ENCODE measurements at regions not wholly inside any gene's neighbourhood (a gene's known extent, or its start where the extent isn't known, plus 50 kb on each side); places are given as distances from the start of the nearest gene placed in this dataset.

DNA sequence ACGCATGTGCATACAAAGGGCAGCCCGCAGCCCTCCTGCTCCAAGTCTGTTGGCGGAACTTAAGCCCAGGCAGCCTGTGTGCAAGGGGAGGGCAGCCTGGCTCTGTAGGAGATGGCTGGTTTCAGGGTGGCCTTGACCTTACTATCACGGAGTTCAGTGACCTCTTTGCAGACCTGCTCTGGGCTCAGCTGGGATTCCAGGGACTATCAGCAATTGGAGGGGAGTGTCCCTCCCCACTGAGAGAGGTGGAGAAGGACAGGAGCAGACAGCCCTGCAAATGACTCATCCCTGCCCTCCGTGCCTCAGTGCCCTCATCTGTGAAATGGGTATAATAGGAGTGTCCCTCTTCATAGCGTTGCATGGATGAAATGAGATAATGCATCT is 66.2 kb upstream of the DLK1 start:
- no peak for DNase-seq
- intact Hi-C loops (cut with micrococcal nuclease) = no loop called here
- ChIA-PET CTCF (interaction anchor here (1.1 to 6.8 kb wide), 2 partner anchors 15 to 248 kb away, joined by 3 to 58 read pairs; no protein-coding TSS in a partner anchor), POLR2A (no interaction called here)
- no peaks in the 10 kb centered on the region for H3K36me3 Mint-ChIP-seq
- no peak overlapping the region for H3K4me3 Mint-ChIP-seq
- H3K9me3 Mint-ChIP-seq = no peaks in the 10 kb centered on the region
- peaks cover 14% of the 10 kb centered on the region for H3K27me3 Mint-ChIP-seq
- H3K4me1 Mint-ChIP-seq (ENCODE audit: low read depth) = peaks cover 2% of the 10 kb centered on the region
- H3K27ac Mint-ChIP-seq = no peak overlapping the region

DNA sequence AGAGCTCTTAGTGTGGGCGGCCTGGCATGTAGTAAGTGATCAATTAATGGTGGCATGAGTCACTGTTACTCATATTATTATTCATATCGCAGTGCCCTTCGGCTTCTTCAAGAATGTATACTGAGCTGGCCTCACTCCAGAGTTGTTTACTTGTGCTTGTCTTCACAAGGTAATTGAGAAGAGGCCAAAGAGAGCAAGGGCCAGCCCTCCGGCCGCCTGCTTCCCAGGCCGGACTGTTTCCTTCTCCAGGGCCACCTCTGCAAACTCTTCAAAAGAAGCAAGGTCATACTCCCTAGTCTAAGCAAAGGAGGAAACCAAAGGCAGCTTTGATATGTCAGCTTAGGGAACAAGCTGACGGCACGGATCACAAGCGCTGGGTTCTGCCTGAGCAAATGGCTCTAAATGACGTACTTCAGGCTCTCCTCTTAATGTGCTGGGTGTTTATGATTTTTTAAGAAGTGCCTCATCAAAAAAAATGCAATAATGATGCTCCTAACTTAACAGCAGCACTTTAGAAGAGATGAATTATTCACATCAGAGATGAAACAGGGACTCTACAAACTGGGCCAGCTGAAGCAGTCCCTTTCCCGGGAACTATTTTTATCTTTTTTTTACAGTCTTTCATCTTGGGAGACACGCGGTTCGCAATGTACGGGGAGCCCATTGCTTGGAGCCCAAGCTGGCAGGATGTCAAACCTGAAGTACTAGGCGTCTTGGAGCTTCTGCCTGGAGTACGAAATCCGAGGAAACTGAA is 65.6 kb upstream of the DLK1 start:
- intact Hi-C loops (cut with micrococcal nuclease) = no loop called here
- ChIA-PET POLR2A (no interaction called here), CTCF (interaction anchor here (0.6 to 6.8 kb wide), 4 partner anchors 8 to 248 kb away, joined by 3 to 58 read pairs (median 7); no protein-coding TSS in a partner anchor)
- no peaks in the 10 kb centered on the region for H3K9me3 Mint-ChIP-seq
- H3K4me3 Mint-ChIP-seq = no peak overlapping the region
- no peak overlapping the region for H3K27ac Mint-ChIP-seq
- no peak for DNase-seq
- no peaks in the 10 kb centered on the region for H3K36me3 Mint-ChIP-seq
- H3K27me3 Mint-ChIP-seq = peaks cover 10% of the 10 kb centered on the region
- peaks cover 2% of the 10 kb centered on the region for H3K4me1 Mint-ChIP-seq (ENCODE audit: low read depth)

DNA sequence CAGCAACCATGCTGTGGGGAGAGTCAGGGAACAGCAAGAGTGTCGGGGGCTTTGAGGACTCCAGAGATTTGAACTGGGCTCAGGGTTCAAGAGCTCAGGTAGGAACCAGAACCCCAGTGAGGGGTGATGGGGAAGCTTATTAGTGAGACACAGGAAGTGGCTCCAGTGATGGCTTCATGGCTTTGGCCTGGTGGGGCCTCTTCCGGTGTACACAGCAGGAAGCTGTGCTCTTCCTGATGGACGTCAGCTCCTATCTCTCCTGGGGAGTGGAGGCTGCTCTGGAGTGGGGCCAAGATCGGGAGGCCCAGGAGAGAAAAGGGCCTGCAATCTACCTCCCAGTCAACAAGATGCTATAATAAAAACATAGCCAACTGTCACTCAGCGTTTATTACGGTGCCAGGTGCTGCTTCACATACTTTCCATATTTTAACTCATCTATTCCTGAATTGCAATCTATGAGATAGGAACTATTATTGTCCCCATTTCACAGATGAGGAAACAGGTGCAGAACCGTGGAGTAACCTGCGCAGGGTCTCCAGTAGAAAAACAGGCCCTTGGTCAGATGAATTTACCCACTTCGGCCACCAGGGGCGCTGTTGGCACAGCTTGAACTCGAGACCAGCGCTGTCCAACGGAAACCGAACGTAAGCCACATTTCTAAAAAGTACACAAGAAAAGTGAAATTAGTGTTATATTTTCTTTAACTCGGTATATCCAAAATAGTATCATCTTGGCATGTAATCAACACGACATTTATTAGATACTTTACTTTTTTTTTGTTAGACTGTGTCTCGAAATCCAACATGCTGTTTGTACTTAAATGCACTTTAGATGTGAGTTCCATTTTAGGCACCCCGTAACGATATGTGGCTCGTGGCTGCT is 63.6 kb upstream of the DLK1 start:
- DNase-seq = peak; percentile 72
- H3K4me3 Mint-ChIP-seq = no peak overlapping the region
- H3K4me1 Mint-ChIP-seq (ENCODE audit: low read depth) = peaks cover 2% of the 10 kb centered on the region
- H3K36me3 Mint-ChIP-seq = no peaks in the 10 kb centered on the region
- H3K9me3 Mint-ChIP-seq = no peaks in the 10 kb centered on the region
- ChIA-PET CTCF (interaction anchor here (0.6 to 2.2 kb wide), 16 partner anchors 10 to 625 kb away, joined by 3 to 15 read pairs (median 4); no protein-coding TSS in a partner anchor), POLR2A (no interaction called here)
- H3K27me3 Mint-ChIP-seq = peaks cover 12% of the 10 kb centered on the region
- intact Hi-C loops (cut with micrococcal nuclease) = no loop called here
- H3K27ac Mint-ChIP-seq = no peak overlapping the region

DNA sequence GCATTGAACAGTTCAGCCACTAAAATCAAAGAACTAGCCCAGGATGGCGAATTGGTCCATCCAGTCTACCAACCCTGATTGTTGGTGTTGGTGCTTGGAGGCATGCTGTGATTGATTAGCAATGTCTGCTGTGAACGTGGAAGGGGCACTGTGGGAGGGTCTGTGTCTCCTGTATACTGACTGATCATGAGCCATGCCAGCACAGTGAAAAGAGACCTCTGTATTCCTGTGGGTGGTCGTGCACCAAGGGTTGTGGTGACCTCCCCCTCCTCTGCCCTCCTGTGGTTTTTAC is 63.0 kb upstream of the DLK1 start:
- H3K27ac Mint-ChIP-seq = no peak overlapping the region
- no peak for DNase-seq
- H3K36me3 Mint-ChIP-seq = no peaks in the 10 kb centered on the region
- peaks cover 14% of the 10 kb centered on the region for H3K27me3 Mint-ChIP-seq
- intact Hi-C loops (cut with micrococcal nuclease) = no loop called here
- CTCF ChIA-PET = interaction anchor here (0.7 to 1.9 kb wide), 8 partner anchors 8 to 624 kb away, joined by 3 to 15 read pairs (median 4); no protein-coding TSS in a partner anchor
- POLR2A ChIA-PET = no interaction called here
- H3K4me3 Mint-ChIP-seq = no peak overlapping the region
- no peaks in the 10 kb centered on the region for H3K9me3 Mint-ChIP-seq
- H3K4me1 Mint-ChIP-seq (ENCODE audit: low read depth) = peaks cover 2% of the 10 kb centered on the region

DNA sequence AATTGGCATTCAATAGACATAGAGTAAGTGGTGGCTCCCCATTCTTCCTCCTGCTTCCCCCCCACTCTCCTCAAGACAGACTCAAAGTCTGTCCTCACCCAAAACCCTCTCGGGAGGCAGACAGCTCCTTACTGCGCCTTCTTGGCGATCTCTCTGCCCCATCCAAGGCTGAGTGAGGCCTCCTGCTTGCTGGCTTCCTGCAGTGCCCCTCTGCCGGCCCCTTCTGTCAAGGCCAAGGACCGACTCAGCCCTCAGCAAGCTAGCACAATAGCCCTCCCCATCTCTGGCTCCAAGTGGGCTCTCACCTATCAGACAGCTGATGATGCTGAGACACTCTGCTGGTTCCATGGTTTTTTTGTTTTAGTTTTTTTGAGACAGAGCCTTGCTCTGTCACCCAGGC is 62.5 kb upstream of the DLK1 start:
- CTCF ChIA-PET = interaction anchor here (0.7 to 1.7 kb wide), 4 partner anchors 9 to 29 kb away, joined by 3 to 8 read pairs (median 4); no protein-coding TSS in a partner anchor
- no peaks in the 10 kb centered on the region for H3K9me3 Mint-ChIP-seq

DNA sequence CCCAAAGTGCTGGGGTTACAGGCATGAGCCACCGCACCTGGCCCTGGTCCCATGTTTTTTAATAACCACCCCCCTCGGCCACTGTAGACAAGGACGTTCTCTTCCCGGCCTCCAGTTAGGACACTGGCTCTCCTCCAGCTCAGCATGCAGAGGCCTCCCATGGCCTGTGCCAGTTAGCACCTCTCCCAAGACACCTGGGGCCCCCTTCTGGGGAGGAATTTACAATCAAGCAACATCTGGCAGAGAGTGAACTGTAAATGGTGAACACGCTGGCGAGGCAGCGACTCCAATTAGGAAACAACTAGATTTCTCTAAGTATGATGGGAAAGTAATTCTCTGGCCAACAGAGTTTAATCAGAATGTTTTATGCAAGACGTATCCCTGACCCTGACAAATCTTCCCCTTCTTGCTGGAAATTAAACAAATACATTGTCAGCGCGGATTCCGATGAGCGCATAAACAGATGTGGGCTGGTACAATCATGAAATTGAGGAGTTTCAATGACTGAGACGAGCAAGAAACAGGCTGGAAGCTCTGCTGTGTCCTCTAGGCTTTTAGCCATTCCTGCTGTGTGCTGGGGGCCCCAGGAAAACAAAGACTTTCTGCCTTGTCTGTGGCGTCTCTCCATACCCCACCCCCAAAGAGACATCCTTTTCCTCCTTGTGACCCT is 61.7 kb upstream of the DLK1 start:
- H3K27me3 Mint-ChIP-seq = peaks cover 21% of the 10 kb centered on the region
- peaks cover 2% of the 10 kb centered on the region for H3K4me1 Mint-ChIP-seq (ENCODE audit: low read depth)
- DNase-seq = no peak
- ChIA-PET CTCF (interaction anchor here (0.9 kb wide), 1 partner anchor 10 kb away, joined by 3 read pairs; no protein-coding TSS in a partner anchor), POLR2A (no interaction called here)
- no peak overlapping the region for H3K4me3 Mint-ChIP-seq
- no peaks in the 10 kb centered on the region for H3K9me3 Mint-ChIP-seq
- intact Hi-C loops (cut with micrococcal nuclease) = no loop called here
- H3K27ac Mint-ChIP-seq = no peak overlapping the region
- no peaks in the 10 kb centered on the region for H3K36me3 Mint-ChIP-seq

More for the DNA sequence above, 62.5 kb upstream of the DLK1 start:
- no peaks in the 10 kb centered on the region for H3K36me3 Mint-ChIP-seq
- no peak overlapping the region for H3K27ac Mint-ChIP-seq
- DNase-seq = no peak
- H3K4me3 Mint-ChIP-seq = no peak overlapping the region
- H3K4me1 Mint-ChIP-seq (ENCODE audit: low read depth) = peaks cover 2% of the 10 kb centered on the region
- POLR2A ChIA-PET = no interaction called here
- peaks cover 15% of the 10 kb centered on the region for H3K27me3 Mint-ChIP-seq
- intact Hi-C loops (cut with micrococcal nuclease) = no loop called here

DNA sequence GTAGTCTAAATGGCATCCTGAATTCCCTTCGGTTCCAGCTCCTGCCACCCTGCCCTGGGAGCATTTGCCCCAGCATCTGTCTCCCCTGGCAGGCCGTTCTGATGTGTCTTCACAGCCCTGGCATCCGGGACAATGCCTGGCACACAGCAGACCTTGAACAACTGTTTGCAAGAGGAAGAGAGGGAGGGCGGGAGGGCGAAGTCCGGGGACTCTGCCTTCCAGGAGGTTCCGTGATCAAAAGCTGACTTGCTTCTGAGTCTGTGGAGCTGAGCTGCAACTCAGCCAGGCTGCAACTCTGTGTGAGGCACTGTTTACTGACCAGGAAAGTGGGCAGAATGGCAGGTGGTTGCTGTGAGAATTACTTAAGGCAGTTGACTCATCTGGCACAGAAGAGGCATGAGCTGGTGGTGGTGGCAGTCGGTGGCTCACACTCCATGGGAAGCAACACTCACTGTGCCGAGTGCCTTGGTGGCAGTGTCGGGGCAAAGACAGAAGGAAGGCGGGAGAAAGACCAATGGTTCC is 61.1 kb upstream of the DLK1 start:
- POLR2A ChIA-PET = no interaction called here
- H3K27ac Mint-ChIP-seq = no peak overlapping the region
- intact Hi-C loops (cut with micrococcal nuclease) = no loop called here
- no peaks in the 10 kb centered on the region for H3K36me3 Mint-ChIP-seq
- peaks cover 2% of the 10 kb centered on the region for H3K4me1 Mint-ChIP-seq (ENCODE audit: low read depth)
- H3K27me3 Mint-ChIP-seq = peaks cover 21% of the 10 kb centered on the region
- H3K4me3 Mint-ChIP-seq = no peak overlapping the region
- DNase-seq = no peak
- no peaks in the 10 kb centered on the region for H3K9me3 Mint-ChIP-seq
- CTCF ChIA-PET = no interaction called here

DNA sequence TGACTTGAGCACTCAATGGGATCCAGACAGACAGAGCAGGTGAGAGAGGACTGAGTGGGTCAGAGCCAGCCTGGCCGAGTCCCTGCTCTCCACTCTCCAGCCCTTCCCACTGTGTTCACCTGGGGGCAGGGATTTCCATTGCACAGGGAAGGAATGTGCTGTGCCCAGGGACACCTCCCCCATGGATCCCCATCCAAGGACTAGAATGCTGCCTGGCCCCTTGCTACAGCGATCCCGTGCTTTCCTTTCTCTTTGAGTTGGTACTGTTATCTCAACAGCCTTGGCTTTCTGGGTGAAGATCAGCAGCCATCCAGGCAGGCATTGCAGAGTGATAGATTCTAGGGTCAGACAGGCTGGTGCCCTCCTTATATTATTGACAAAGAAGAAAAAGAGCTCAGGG is 60.3 kb upstream of the DLK1 start:
- ChIA-PET POLR2A (no interaction called here), CTCF (no interaction called here)
- Mint-ChIP-seq H3K27ac (no peak overlapping the region), H3K4me1 (ENCODE audit: low read depth) (peaks cover 2% of the 10 kb centered on the region), H3K36me3 (no peaks in the 10 kb centered on the region), H3K9me3 (no peaks in the 10 kb centered on the region), H3K4me3 (no peak overlapping the region), H3K27me3 (peaks cover 23% of the 10 kb centered on the region)
- no peak for DNase-seq
- intact Hi-C loops (cut with micrococcal nuclease) = no loop called here

DNA sequence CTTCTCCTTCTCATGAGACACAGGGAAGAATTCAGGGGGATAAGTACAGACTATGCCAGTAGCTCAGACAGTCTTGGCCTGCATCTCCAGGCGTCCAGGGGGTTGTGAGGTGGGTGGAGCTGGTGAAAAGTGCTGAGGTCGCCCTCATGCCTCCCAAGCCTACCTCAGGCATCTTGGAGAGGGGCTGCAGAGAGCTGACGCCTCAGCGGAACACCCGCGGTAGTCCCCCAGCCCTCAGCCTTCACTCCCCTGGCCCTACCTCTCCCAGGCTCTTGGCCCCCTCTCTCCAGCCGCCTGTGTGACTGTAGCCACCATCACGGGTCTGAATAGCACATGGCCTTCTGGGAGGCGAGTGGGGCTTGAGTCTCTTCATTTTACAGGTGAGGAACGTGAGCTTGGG is 59.8 kb upstream of the DLK1 start:
- Mint-ChIP-seq H3K36me3 (no peaks in the 10 kb centered on the region), H3K27me3 (peaks cover 25% of the 10 kb centered on the region), H3K4me3 (no peak overlapping the region), H3K4me1 (ENCODE audit: low read depth) (peaks cover 2% of the 10 kb centered on the region), H3K27ac (no peak overlapping the region), H3K9me3 (no peaks in the 10 kb centered on the region)
- POLR2A ChIA-PET = no interaction called here
- CTCF ChIA-PET = no interaction called here
- DNase-seq = no peak
- intact Hi-C loops (cut with micrococcal nuclease) = no loop called here

DNA sequence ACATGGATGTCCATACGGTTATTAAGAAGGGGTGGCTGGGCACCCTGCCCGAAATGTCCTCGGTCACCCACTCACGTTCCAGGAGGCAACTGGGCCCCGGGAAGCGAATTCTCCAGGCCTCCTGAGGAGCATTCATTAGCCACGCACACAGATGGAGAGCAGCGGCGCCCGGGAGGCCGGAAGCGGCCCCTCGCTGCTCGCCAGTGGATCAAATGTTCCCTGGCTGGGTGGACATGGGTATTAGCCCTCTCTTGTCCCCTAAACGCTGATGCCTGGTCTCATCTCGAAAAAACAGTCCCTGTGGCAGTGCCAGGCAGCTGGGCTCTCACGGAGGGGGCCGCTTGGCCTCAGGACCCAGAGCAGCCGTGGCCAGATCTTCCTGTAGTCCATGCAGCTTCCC is 59.0 kb upstream of the DLK1 start:
- Mint-ChIP-seq H3K4me1 (ENCODE audit: low read depth) (peaks cover 2% of the 10 kb centered on the region), H3K27ac (no peak overlapping the region), H3K36me3 (no peaks in the 10 kb centered on the region), H3K4me3 (no peak overlapping the region), H3K9me3 (no peaks in the 10 kb centered on the region), H3K27me3 (peaks cover 28% of the 10 kb centered on the region)
- intact Hi-C loops (cut with micrococcal nuclease) = no loop called here
- CTCF ChIA-PET = no interaction called here
- no peak for DNase-seq
- POLR2A ChIA-PET = no interaction called here

DNA sequence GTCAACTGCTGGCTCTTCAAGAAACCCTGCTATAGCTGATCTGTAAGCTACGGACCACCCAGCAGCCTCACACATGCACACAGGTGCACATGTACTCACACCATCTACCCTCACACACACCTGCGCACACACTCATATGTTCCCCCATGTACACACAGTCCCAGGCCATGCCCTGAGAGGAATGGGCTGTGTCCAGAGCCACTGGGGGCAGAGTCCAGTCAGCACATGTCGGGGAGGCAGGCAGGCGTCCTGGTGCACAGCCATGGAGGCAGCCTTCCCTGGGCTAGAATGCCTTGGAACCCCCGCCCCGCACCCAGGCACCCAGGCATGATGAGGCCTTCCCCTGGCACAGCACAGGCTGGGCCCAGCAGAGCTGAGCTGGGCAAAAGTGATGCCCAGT is 58.3 kb upstream of the DLK1 start:
- no peak overlapping the region for H3K27ac Mint-ChIP-seq
- intact Hi-C loops (cut with micrococcal nuclease) = no loop called here
- POLR2A ChIA-PET = no interaction called here
- no peak for DNase-seq
- CTCF ChIA-PET = interaction anchor here (0.5 kb wide), 1 partner anchor 254 kb away, joined by 3 read pairs; no protein-coding TSS in a partner anchor
- peaks cover 35% of the 10 kb centered on the region for H3K27me3 Mint-ChIP-seq
- no peaks in the 10 kb centered on the region for H3K9me3 Mint-ChIP-seq
- H3K36me3 Mint-ChIP-seq = no peaks in the 10 kb centered on the region
- H3K4me3 Mint-ChIP-seq = no peak overlapping the region
- peaks cover under 1% of the 10 kb centered on the region for H3K4me1 Mint-ChIP-seq (ENCODE audit: low read depth)

DNA sequence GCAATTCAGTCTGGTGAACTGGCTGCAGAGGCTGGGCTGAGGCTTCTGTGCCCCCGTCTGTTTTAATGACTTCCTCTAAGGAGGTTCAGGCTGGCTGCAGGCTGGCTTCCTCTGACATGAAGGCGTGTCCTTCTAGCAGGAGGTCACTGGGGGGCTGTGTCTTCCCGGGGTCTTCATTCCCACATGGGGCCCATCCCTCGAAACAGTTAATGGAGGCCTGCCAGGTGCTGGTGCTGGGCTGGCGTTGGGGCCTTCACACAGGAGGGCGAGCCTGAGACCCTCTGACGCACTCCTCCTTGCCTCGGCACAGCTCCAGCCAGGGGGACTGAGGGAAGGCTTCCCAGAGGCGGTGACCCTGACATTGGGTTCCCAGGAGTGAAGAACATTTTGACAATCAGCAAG is 57.7 kb upstream of the DLK1 start:
- Mint-ChIP-seq H3K36me3 (no peaks in the 10 kb centered on the region), H3K4me1 (ENCODE audit: low read depth) (peaks cover 2% of the 10 kb centered on the region), H3K9me3 (no peaks in the 10 kb centered on the region), H3K27ac (no peak overlapping the region), H3K4me3 (no peak overlapping the region), H3K27me3 (peaks cover 41% of the 10 kb centered on the region)
- POLR2A ChIA-PET = no interaction called here
- intact Hi-C loops (cut with micrococcal nuclease) = no loop called here
- CTCF ChIA-PET = interaction anchor here (1.2 to 1.3 kb wide), 2 partner anchors 15 to 23 kb away, joined by 3 to 5 read pairs; no protein-coding TSS in a partner anchor
- no peak for DNase-seq
